Nephron progenitor cell (in vitro differentiated cells): ENCODE measurements at regions not wholly inside any gene's neighbourhood (a gene's known extent, or its start where the extent isn't known, plus 50 kb on each side); places are given as distances from the start of the nearest gene placed in this dataset.

ENCODE experiments used
- DNase-seq: peaks from one replicate; pipeline ENCODE4 v3.0.0; 2021
- H3K27ac Mint-ChIP-seq: 2 replicates; pipeline ENCODE4 v1.8.0; 2021; ENCODE audit warnings: mild to moderate bottlenecking, moderate library complexity, mixed read lengths
- H3K27me3 Mint-ChIP-seq: 2 replicates; pipeline ENCODE4 v1.8.0; 2021; ENCODE audit warnings: mild to moderate bottlenecking, low read depth, mixed read lengths; ENCODE audit not compliant: poor library complexity
- H3K36me3 Mint-ChIP-seq: 2 replicates; pipeline ENCODE4 v1.8.0; 2021; ENCODE audit warnings: low read depth, mixed read lengths
- H3K4me1 Mint-ChIP-seq: 2 replicates; pipeline ENCODE4 v1.8.0; 2021; ENCODE audit warnings: mixed read lengths
- H3K4me3 Mint-ChIP-seq: 2 replicates; pipeline ENCODE4 v1.8.0; 2021; ENCODE audit warnings: mild to moderate bottlenecking, moderate library complexity, mixed read lengths
- H3K9me3 Mint-ChIP-seq: 2 replicates; pipeline ENCODE4 v1.8.0; 2021; ENCODE audit warnings: mild to moderate bottlenecking, moderate library complexity, mixed read lengths
- CTCF ChIP-seq: fragments of 200-600 bp; sonication (generic); IDR thresholded peaks from 2 replicates; pipeline ENCODE4 v1.5.0; 2021; ENCODE audit warnings: antibody characterized with exemption

- no peak for DNase-seq
- Mint-ChIP-seq H3K4me3 (no peak overlapping the region), H3K4me1 (peaks cover 5% of the 10 kb centered on the region), H3K27ac (no peak overlapping the region), H3K9me3 (peaks cover 4% of the 10 kb centered on the region), H3K27me3 (peaks cover 3% of the 10 kb centered on the region), H3K36me3 (no peaks in the 10 kb centered on the region)
- TF ChIP-seq CTCF: no peak
These were observed 78.7 kb downstream of the VCX3A start for GRCh38 chrX:6456196-6456595.

DNA sequence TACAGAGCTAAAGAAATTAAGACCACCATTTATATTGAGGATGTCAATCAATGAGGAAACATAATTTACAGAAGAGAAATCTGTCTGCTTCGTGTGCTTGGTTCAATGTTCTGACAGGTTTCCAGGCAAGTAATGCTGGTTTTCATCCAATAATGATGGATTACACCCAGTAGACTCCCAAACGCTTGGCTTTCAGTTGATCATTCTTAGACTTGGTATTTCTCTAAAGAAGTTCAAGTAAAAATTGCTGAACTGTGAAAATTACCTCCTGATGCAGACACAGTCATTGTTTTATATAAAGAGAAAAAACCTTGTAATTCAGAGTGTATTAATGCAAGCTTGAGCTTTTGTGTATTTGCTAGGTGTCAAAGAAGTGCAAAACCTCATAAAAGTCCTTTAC lies 85.0 kb downstream of the VCX3A start:
- no peaks in the 10 kb centered on the region for H3K36me3 Mint-ChIP-seq
- DNase-seq: no peak

GRCh38 chrX:6448003-6448402 lies 86.9 kb downstream of the VCX3A start:
- Mint-ChIP-seq H3K27ac (no peak overlapping the region), H3K9me3 (no peaks in the 10 kb centered on the region), H3K27me3 (no peaks in the 10 kb centered on the region), H3K4me3 (no peak overlapping the region), H3K36me3 (no peaks in the 10 kb centered on the region), H3K4me1 (no peaks in the 10 kb centered on the region)
- DNase-seq: no peak
- TF ChIP-seq CTCF: no peak

More for the DNA sequence above, 85.0 kb downstream of the VCX3A start:
- Mint-ChIP-seq H3K4me3 (no peak overlapping the region), H3K4me1 (no peaks in the 10 kb centered on the region), H3K27me3 (peaks cover 3% of the 10 kb centered on the region), H3K9me3 (no peaks in the 10 kb centered on the region), H3K27ac (no peak overlapping the region)
- TF ChIP-seq CTCF: no peak

GRCh38 chrX:6446582-6446981 lies 88.3 kb downstream of the VCX3A start:
- Mint-ChIP-seq H3K27me3 (no peaks in the 10 kb centered on the region), H3K27ac (no peak overlapping the region), H3K36me3 (no peaks in the 10 kb centered on the region), H3K4me1 (no peaks in the 10 kb centered on the region), H3K9me3 (no peaks in the 10 kb centered on the region), H3K4me3 (no peak overlapping the region)
- no peak for TF ChIP-seq CTCF
- DNase-seq: no peak

DNA sequence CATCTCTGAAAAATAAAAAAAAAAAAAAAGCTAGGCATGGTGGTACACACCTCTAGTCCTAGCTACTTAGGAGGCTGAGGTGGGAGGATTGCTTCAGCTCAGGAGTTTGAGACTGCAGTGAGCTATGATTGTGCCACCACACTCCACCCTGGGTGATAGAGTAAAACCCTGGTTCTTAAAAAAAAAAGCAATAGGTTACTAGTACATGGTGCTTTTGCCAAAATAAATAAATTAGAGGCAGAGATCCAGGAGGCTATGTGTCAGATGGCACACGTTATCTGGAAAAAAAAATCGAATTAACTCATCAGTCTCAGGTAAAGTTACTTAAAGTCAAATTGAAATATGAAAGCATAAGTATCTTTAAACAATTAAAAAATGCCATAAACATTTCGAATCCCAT lies 94.3 kb downstream of the VCX3A start:
- DNase-seq: no peak
- Mint-ChIP-seq H3K27me3 (peaks cover 5% of the 10 kb centered on the region), H3K27ac (no peak overlapping the region), H3K4me1 (no peaks in the 10 kb centered on the region), H3K4me3 (no peak overlapping the region), H3K36me3 (no peaks in the 10 kb centered on the region), H3K9me3 (no peaks in the 10 kb centered on the region)
- TF ChIP-seq CTCF: no peak

DNA sequence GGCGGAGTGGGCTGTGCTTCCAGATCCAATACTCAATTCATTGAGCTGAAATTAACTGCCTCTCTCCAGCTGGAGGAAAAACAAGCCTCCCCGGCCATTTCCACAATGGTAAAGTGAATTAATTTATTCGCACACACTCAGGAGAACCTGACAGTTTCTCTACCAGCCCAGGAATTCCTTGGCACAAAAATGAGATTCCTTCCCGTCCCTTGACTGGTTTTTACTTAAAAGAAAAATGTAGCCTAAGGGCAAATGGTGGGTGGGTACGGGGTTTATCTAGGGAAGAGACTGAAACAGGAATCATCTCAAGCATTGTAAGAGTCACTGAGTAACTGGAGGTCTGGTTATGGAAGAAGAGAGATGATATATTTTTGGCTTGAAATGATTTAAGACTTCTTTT lies 102.7 kb downstream of the VCX3A start:
- Mint-ChIP-seq H3K36me3 (no peaks in the 10 kb centered on the region), H3K4me1 (peaks cover 8% of the 10 kb centered on the region), H3K27me3 (no peaks in the 10 kb centered on the region), H3K4me3 (no peak overlapping the region), H3K27ac (no peak overlapping the region), H3K9me3 (no peaks in the 10 kb centered on the region)
- no peak for DNase-seq
- TF ChIP-seq CTCF: no peak
